K562 (cell line): ENCODE measurements at regions not wholly inside any gene's neighbourhood (a gene's known extent, or its start where the extent isn't known, plus 50 kb on each side); places are given as distances from the start of the nearest gene placed in this dataset.

Experiments
- ATAC-seq: fragments of 200-7000 bp; cut with Tn5 transposase; 3 replicates; pipeline ENCODE4 v1.9.1; 2020; ENCODE audit warnings: moderate library complexity
- BruUV-seq: library from RNA; stranded (reverse); fragments of 400-500 nt; replicated peaks from 2 replicates; lab custom pipeline; 2021; lab: Mats Ljungman, UMichigan
- CTCF ChIA-PET: fragments of 300-600 bp; formaldehyde crosslinking; extraction: SDS; loops from one replicate; lab custom pipeline; 2021; ENCODE audit warnings: low intra/inter-chr PET ratio; lab: Yijun Ruan, JAX
- POLR2A ChIA-PET: fragments of 300-600, 350-650 bp; sonication (Branson Sonifier 250); formaldehyde crosslinking; extraction: SDS; loops from one replicate; lab custom pipeline; 2021; ENCODE audit warnings: antibody characterized with exemption, inconsistent platforms; lab: Yijun Ruan, JAX
- DNase-seq, 4 experiments: peaks; one replicate each; pipeline versions ENCODE4 v3.0.0 to v3.0.0-alpha.2; 2011 to 2018; ENCODE audit warnings: low spot score in 3 of 4, mixed read lengths in 3 of 4; ENCODE audit errors: extremely low read depth in 1 of 4
- FAIRE-seq: peaks from 2 replicates; lab custom pipeline; 2011; peaks lifted over from hg19 to GRCh38; lab: Jason Lieb, UNC
- H2AFZ ChIP-seq: 2 replicates; pipeline ENCODE4 v1.6.0; 2011; ENCODE audit warnings: low read depth, low read length, control low read depth, inconsistent platforms
- H3K27ac ChIP-seq: fragments of 200-600 bp; 3 replicates; pipeline ENCODE4 v1.8.0; 2011; ENCODE audit warnings: low read depth, mild to moderate bottlenecking, control low read depth, inconsistent platforms, low read length, moderate library complexity, mixed read lengths; ENCODE audit errors: extremely low read depth
- H3K27me3 ChIP-seq, 2 experiments: fragments of 300-600 bp in 1 of 2; 2 replicates in 1 of 2; 3 replicates in 1 of 2; pipeline versions ENCODE4 v1.6.0 to v1.8.0; 2011; ENCODE audit warnings: inconsistent platforms in 2 of 2, low read length in 2 of 2, mild to moderate bottlenecking in 1 of 2, mixed read lengths in 1 of 2, moderate library complexity in 1 of 2; ENCODE audit not compliant: control insufficient read depth in 2 of 2, insufficient read depth in 2 of 2
- H3K36me3 ChIP-seq: fragments of 300-600 bp; 3 replicates; pipeline ENCODE4 v1.8.0; 2011; ENCODE audit warnings: mild to moderate bottlenecking, low read length, inconsistent platforms; ENCODE audit not compliant: control insufficient read depth, insufficient read depth
- H3K4me1 ChIP-seq, 2 experiments: fragments of 200-600 bp in 1 of 2; replicated peaks in 1 of 2; 2 replicates in 1 of 2; 3 replicates in 1 of 2; pipeline versions ENCODE4 v1.5.1 to v1.8.0; 2011; ENCODE audit warnings: inconsistent platforms in 2 of 2, low read length in 2 of 2, mild to moderate bottlenecking in 1 of 2, mixed read lengths in 1 of 2, moderate library complexity in 1 of 2; ENCODE audit not compliant: control insufficient read depth in 2 of 2, insufficient read depth in 2 of 2
- H3K4me2 ChIP-seq: 2 replicates; pipeline ENCODE4 v1.6.1; 2011; ENCODE audit warnings: low read length, control low read depth, inconsistent platforms, mixed read lengths; ENCODE audit not compliant: insufficient read depth
- H3K4me3 ChIP-seq: fragments of 200-600 bp; sonication (generic), shearing (Covaris generic); 2 replicates; pipeline ENCODE4 v1.5.1; 2016; ENCODE audit warnings: control low read depth, inconsistent platforms
- H3K79me2 ChIP-seq: fragments of 200-600 bp; 3 replicates; pipeline ENCODE4 v1.8.0; 2011; ENCODE audit warnings: low read length, inconsistent platforms; ENCODE audit not compliant: control insufficient read depth, insufficient read depth
- H3K9ac ChIP-seq, 2 experiments: 2 replicates each; pipeline versions ENCODE4 v1.6.0 to v1.6.1; 2011; ENCODE audit warnings: low read depth in 2 of 2, low read length in 2 of 2, control low read depth in 1 of 2, inconsistent platforms in 1 of 2, mild to moderate bottlenecking in 1 of 2, mixed read lengths in 1 of 2; ENCODE audit not compliant: insufficient read depth in 1 of 2
- H3K9me1 ChIP-seq: one replicate; pipeline ENCODE4 v1.6.0; 2011; ENCODE audit warnings: inconsistent platforms, mild to moderate bottlenecking, low read length, moderate library complexity; ENCODE audit not compliant: control insufficient read depth, insufficient read depth
- H3K9me3 ChIP-seq: replicated peaks from 2 replicates; pipeline ENCODE4 v1.5.1; 2011; ENCODE audit warnings: low read depth, low read length, inconsistent platforms; ENCODE audit not compliant: control insufficient read depth, insufficient read depth
- H4K20me1 ChIP-seq: replicated peaks from 2 replicates; pipeline ENCODE4 v1.6.1; 2011; ENCODE audit warnings: low read length, inconsistent platforms, mixed read lengths; ENCODE audit not compliant: control insufficient read depth, insufficient read depth
- ARID3A ChIP-seq: IDR thresholded peaks from 2 replicates; pipeline ENCODE4 v1.6.1; 2012; ENCODE audit warnings: low read depth, low read length, improper control_type of control experiment, borderline replicate concordance
- BMI1 ChIP-seq: fragments of 150-350 bp; IDR thresholded peaks from 2 replicates; pipeline ENCODE4 v1.6.1; 2014; ENCODE audit warnings: low read length
- CEBPB ChIP-seq: fragments of 450-650 bp; IDR thresholded peaks from 2 replicates; pipeline ENCODE4 v1.6.1; 2016; ENCODE audit warnings: missing genetic modification characterization, missing compliant biosample characterization
- EP400 ChIP-seq: fragments of 450-650 bp; IDR thresholded peaks from 2 replicates; pipeline ENCODE4 v1.6.1; 2017; ENCODE audit warnings: antibody characterized with exemption, mild to moderate bottlenecking, moderate library complexity
- SP2 ChIP-seq: IDR thresholded peaks from 2 replicates; pipeline ENCODE4 v1.6.1; 2011; ENCODE audit warnings: mild to moderate bottlenecking, low read depth, low read length, moderate library complexity; ENCODE audit not compliant: poor library complexity, severe bottlenecking; ENCODE audit errors: extremely low read depth
- SRSF9 ChIP-seq: fragments of 200-400 bp; formaldehyde crosslinking; IDR thresholded peaks from 2 replicates; pipeline ENCODE4 v1.6.1; 2017; ENCODE audit warnings: low read depth, low read length, borderline replicate concordance
- TRIM24 ChIP-seq, 2 experiments: fragments of 450-650 bp; IDR thresholded peaks; 2 replicates each; pipeline ENCODE4 v1.6.1; 2016
- YY1 ChIP-seq, 3 experiments: IDR thresholded peaks; 2 replicates each; pipeline ENCODE4 v1.6.1; 2011; ENCODE audit warnings: low read length in 2 of 3, mild to moderate bottlenecking in 2 of 3, moderate library complexity in 2 of 3, borderline replicate concordance in 1 of 3, control low read depth in 1 of 3, low read depth in 1 of 3; ENCODE audit not compliant: insufficient read depth in 3 of 3, insufficient replicate concordance in 2 of 3, control insufficient read depth in 1 of 3, insufficient read length in 1 of 3; ENCODE audit errors: extremely low read depth in 1 of 3
- ZFP36 ChIP-seq: fragments of 150-350 bp; IDR thresholded peaks from 2 replicates; pipeline ENCODE4 v1.6.1; 2018; ENCODE audit warnings: low read length, low read depth; ENCODE audit not compliant: partially characterized antibody
- ZNF282 ChIP-seq: sonication (generic); formaldehyde crosslinking; IDR thresholded peaks from 2 replicates; pipeline ENCODE4 v1.8.1; 2023; ENCODE audit warnings: missing genetic modification reagents
- WGBS: fragments of 100-300 bp; shearing (Covaris generic); methylation state at CpG from one replicate; pipeline ENCODE4 v1.1.6; 2016; ENCODE audit warnings: low coverage, mixed read lengths; ENCODE audit not compliant: insufficient coverage; ENCODE audit errors: missing lambda C conversion rate; 5-methylcytosine and 5-hydroxymethylcytosine counted together
- in situ Hi-C: fragments of 300-500 bp; cut with MboI; formaldehyde crosslinking; loops from 4 replicates; pipeline ENCODE4 v1.15.0; 2018; ENCODE audit warnings: inconsistent platforms, mixed read lengths
- intact Hi-C: fragments of 100-400 bp; cut with micrococcal nuclease; formaldehyde crosslinking; loops from 2 replicates; pipeline ENCODE4 v1.14.2; 2022

- Histone ChIP-seq H3K79me2 (no peaks in the 10 kb centered on the region), H3K4me2 (no peak overlapping the region), H4K20me1 (no peaks in the 10 kb centered on the region), H3K4me1 (no peaks in the 10 kb centered on the region), H3K4me3 (no peak overlapping the region), H3K9me3 (no peaks in the 10 kb centered on the region), H3K27ac (no peak overlapping the region), H3K27me3 (no peaks in the 10 kb centered on the region), H3K9ac (no peak overlapping the region), H3K9me1 (no peaks in the 10 kb centered on the region), H3K36me3 (no peaks in the 10 kb centered on the region), H2AFZ (no peak overlapping the region)
- POLR2A ChIA-PET: no interaction called here
- CTCF ChIA-PET: no interaction called here
- FAIRE-seq: no peak
- TF ChIP-seq CEBPB (tag) (no peak), ZFP36 (no peak), SP2 (no peak), EP400 (no peak), YY1 (IDR thresholded peaks at IDR 0.05; ENCODE audit: borderline replicate concordance in 1 of 3, control insufficient read depth in 1 of 3, extremely low read depth in 1 of 3, insufficient read depth in 3 of 3, insufficient read length in 1 of 3, insufficient replicate concordance in 2 of 3, low read depth in 1 of 3, low read length in 2 of 3) (no peak), BMI1 (no peak), SRSF9 (no peak), ZNF282 (CRISPR knock-in tag) (no peak), ARID3A (no peak), TRIM24 (IDR thresholded peaks at IDR 0.05) (no peak)
- DNase-seq: no peak
- in situ Hi-C loops (no loop called here), intact Hi-C loops (no loop called here)
- no TSS peak for BruUV-seq
- no peak for ATAC-seq
- 0% methylated on average over 2 of the region's 2 CpGs for whole genome bisulfite sequencing
Observed at GRCh38 chr4:162793571-162793970, 373.1 kb downstream of the NAF1 start.
